H1 (cell line): ENCODE measurements at regions not wholly inside any gene's neighbourhood (a gene's known extent, or its start where the extent isn't known, plus 50 kb on each side); places are given as distances from the start of the nearest gene placed in this dataset.

Experiments used
- CTCF ChIA-PET: fragments of 300-600 bp; sonication (Branson Sonifier 250); formaldehyde crosslinking; loops from one replicate; lab custom pipeline; 2021; ENCODE audit not compliant: partially characterized antibody; lab: Charles Lee
- POLR2A ChIA-PET: fragments of 300-600 bp; sonication (Branson Sonifier 250); formaldehyde crosslinking; loops from one replicate; lab custom pipeline; 2021; ENCODE audit warnings: inconsistent platforms; ENCODE audit not compliant: partially characterized antibody; lab: Charles Lee
- DNase-seq, 2 experiments: peaks; one replicate each; pipeline versions ENCODE4 v3.0.0 to v3.0.0-alpha.2; 2010 to 2022; ENCODE audit warnings: low spot score in 2 of 2, low read depth in 1 of 2, mixed read lengths in 1 of 2
- FAIRE-seq: peaks from 2 replicates; lab custom pipeline; 2011; peaks lifted over from hg19 to GRCh38; lab: Jason Lieb, UNC
- H2AFZ ChIP-seq: 2 replicates; pipeline ENCODE4 v1.8.1; 2012; ENCODE audit warnings: low read length, inconsistent platforms
- H2AK5ac ChIP-seq: 2 replicates; pipeline ENCODE4 v1.6.1; 2013; ENCODE audit warnings: low read depth, low read length
- H2BK120ac ChIP-seq: replicated peaks from 2 replicates; pipeline ENCODE3; 2013; ENCODE audit warnings: low read depth, low read length, inconsistent platforms
- H2BK12ac ChIP-seq: 2 replicates; pipeline ENCODE4 v1.6.1; 2013; ENCODE audit warnings: low read depth, low read length
- H2BK15ac ChIP-seq: 2 replicates; pipeline ENCODE4 v1.6.1; 2013; ENCODE audit warnings: low read length
- H2BK20ac ChIP-seq: 2 replicates; pipeline ENCODE4 v1.6.1; 2013; ENCODE audit warnings: low read length
- H2BK5ac ChIP-seq: 2 replicates; pipeline ENCODE4 v1.6.1; 2013; ENCODE audit warnings: low read depth, low read length
- H3K14ac ChIP-seq: 2 replicates; pipeline ENCODE4 v1.6.1; 2013; ENCODE audit warnings: inconsistent platforms; ENCODE audit not compliant: insufficient read length
- H3K18ac ChIP-seq: 2 replicates; pipeline ENCODE4 v1.6.1; 2013; ENCODE audit warnings: low read length; ENCODE audit errors: extremely low read depth
- H3K23ac ChIP-seq: 2 replicates; pipeline ENCODE4 v1.6.1; 2013; ENCODE audit warnings: inconsistent platforms; ENCODE audit not compliant: insufficient read length
- H3K23me2 ChIP-seq: 2 replicates; pipeline ENCODE4 v1.6.1; 2013; ENCODE audit warnings: low read depth, low read length
- H3K27ac ChIP-seq: 2 replicates; pipeline ENCODE4 v1.6.1; 2011; ENCODE audit warnings: low read depth, low read length, inconsistent platforms
- H3K27me3 ChIP-seq, 4 experiments: replicated peaks in 1 of 4; 1 replicate in 1 of 4; 2 replicates in 3 of 4; pipeline versions ENCODE4 v1.6.1 to v1.8.1; 2011 to 2013; ENCODE audit warnings: low read length in 3 of 4, mild to moderate bottlenecking in 3 of 4, inconsistent platforms in 2 of 4, mixed read lengths in 2 of 4, moderate library complexity in 1 of 4; ENCODE audit not compliant: control insufficient read depth in 3 of 4, insufficient read depth in 3 of 4; ENCODE audit errors: extremely low read depth in 1 of 4
- H3K36me3 ChIP-seq, 4 experiments: 2 replicates each; pipeline versions ENCODE4 v1.6.1 to v1.8.1; 2011 to 2013; ENCODE audit warnings: mild to moderate bottlenecking in 4 of 4, low read length in 3 of 4, moderate library complexity in 2 of 4, control low read depth in 1 of 4, inconsistent platforms in 1 of 4; ENCODE audit not compliant: insufficient read depth in 4 of 4, control insufficient read depth in 2 of 4
- H3K4ac ChIP-seq: replicated peaks from 2 replicates; pipeline ENCODE3; 2013; ENCODE audit warnings: low read length, low read depth, mixed read lengths, inconsistent platforms; ENCODE audit not compliant: insufficient read length
- H3K4me1 ChIP-seq, 4 experiments: replicated peaks in 1 of 4; 1 replicate in 1 of 4; 2 replicates in 3 of 4; pipeline versions ENCODE4 v1.6.1 to v1.8.1; 2011 to 2013; ENCODE audit warnings: low read length in 3 of 4, inconsistent platforms in 2 of 4, mixed read lengths in 1 of 4; ENCODE audit not compliant: insufficient read depth in 4 of 4, control insufficient read depth in 3 of 4
- H3K4me2 ChIP-seq, 2 experiments: 2 replicates each; pipeline versions ENCODE4 v1.6.1 to v1.8.1; 2011 to 2013; ENCODE audit warnings: low read depth in 2 of 2, low read length in 2 of 2, control low read depth in 1 of 2, inconsistent platforms in 1 of 2, mild to moderate bottlenecking in 1 of 2; ENCODE audit not compliant: insufficient read depth in 1 of 2
- H3K4me3 ChIP-seq, 4 experiments: fragments of 200-600, 300-600 bp in 1 of 4; sonication (generic), shearing (Covaris generic), sonication (Bioruptor Twin) in 1 of 4; 2 replicates each; pipeline versions ENCODE4 v1.5.1 to v1.8.1; 2011 to 2016; ENCODE audit warnings: low read length in 4 of 4, low read depth in 3 of 4, control low read depth in 2 of 4, inconsistent platforms in 2 of 4, mild to moderate bottlenecking in 2 of 4, mixed read lengths in 1 of 4, moderate library complexity in 1 of 4; ENCODE audit not compliant: insufficient read depth in 2 of 4; ENCODE audit errors: extremely low read depth in 1 of 4
- H3K56ac ChIP-seq: replicated peaks from 2 replicates; pipeline ENCODE3; 2013; ENCODE audit warnings: low read depth, mild to moderate bottlenecking, mixed read lengths, low read length, inconsistent platforms; ENCODE audit not compliant: insufficient read length
- H3K79me1 ChIP-seq: 2 replicates; pipeline ENCODE4 v1.6.1; 2013; ENCODE audit warnings: low read depth, low read length, control low read depth
- H3K79me2 ChIP-seq, 2 experiments: 2 replicates each; pipeline versions ENCODE4 v1.6.1 to v1.8.1; 2012 to 2013; ENCODE audit warnings: low read length in 2 of 2, mild to moderate bottlenecking in 2 of 2, inconsistent platforms in 1 of 2; ENCODE audit not compliant: insufficient read depth in 2 of 2, control insufficient read depth in 1 of 2
- H3K9ac ChIP-seq, 4 experiments: replicated peaks in 1 of 4; 1 replicate in 1 of 4; 2 replicates in 3 of 4; pipeline versions ENCODE4 v1.6.1 to v1.8.1; 2011 to 2013; ENCODE audit warnings: low read depth in 3 of 4, low read length in 3 of 4, control low read depth in 2 of 4, mild to moderate bottlenecking in 2 of 4, moderate library complexity in 2 of 4, inconsistent platforms in 1 of 4; ENCODE audit errors: extremely low read depth in 1 of 4
- H3K9me3 ChIP-seq, 2 experiments: 2 replicates each; pipeline versions ENCODE4 v1.6.1 to v1.8.1; 2012 to 2013; ENCODE audit warnings: mild to moderate bottlenecking in 2 of 2, moderate library complexity in 2 of 2, control low read depth in 1 of 2, inconsistent platforms in 1 of 2, low read depth in 1 of 2, low read length in 1 of 2, mixed read lengths in 1 of 2; ENCODE audit not compliant: insufficient read depth in 2 of 2
- H4K20me1 ChIP-seq, 2 experiments: replicated peaks in 1 of 2; 2 replicates each; pipeline versions ENCODE3 to v1.8.1; 2011 to 2013; ENCODE audit warnings: inconsistent platforms in 2 of 2, low read length in 2 of 2, mild to moderate bottlenecking in 1 of 2; ENCODE audit not compliant: insufficient read depth in 2 of 2, control insufficient read depth in 1 of 2
- H4K5ac ChIP-seq: 2 replicates; pipeline ENCODE4 v1.6.1; 2013; ENCODE audit warnings: low read length, low read depth, mixed read lengths, inconsistent platforms; ENCODE audit not compliant: insufficient read length
- H4K8ac ChIP-seq: 2 replicates; pipeline ENCODE4 v1.8.0; 2013; ENCODE audit warnings: mild to moderate bottlenecking, moderate library complexity, low read length, inconsistent platforms; ENCODE audit not compliant: insufficient read depth; ENCODE audit errors: extremely low read depth
- H4K91ac ChIP-seq: replicated peaks from 2 replicates; pipeline ENCODE3; 2013; ENCODE audit warnings: low read length, mixed read lengths, inconsistent platforms; ENCODE audit not compliant: insufficient read length
- BACH1 ChIP-seq: IDR thresholded peaks from 2 replicates; pipeline ENCODE4 v1.6.1; 2012; ENCODE audit warnings: low read length, improper control_type of control experiment
- BRCA1 ChIP-seq: IDR thresholded peaks from 2 replicates; pipeline ENCODE4 v1.6.1; 2012; ENCODE audit warnings: low read depth, low read length, improper control_type of control experiment
- EZH2 ChIP-seq: fragments of 200-600 bp; sonication (generic); IDR thresholded peaks from 2 replicates; pipeline ENCODE4 v1.7.1; 2012; ENCODE audit warnings: low read depth, mild to moderate bottlenecking, moderate library complexity, low read length, inconsistent platforms; ENCODE audit not compliant: severe bottlenecking
- GABPA ChIP-seq: IDR thresholded peaks from 2 replicates; pipeline ENCODE4 v1.6.1; 2011; ENCODE audit warnings: mild to moderate bottlenecking, low read length, moderate library complexity, borderline replicate concordance; ENCODE audit not compliant: insufficient read depth
- HDAC2 ChIP-seq, 2 experiments: fragments of 300-600 bp in 1 of 2; sonication (generic) in 1 of 2; IDR thresholded peaks; 2 replicates each; pipeline ENCODE4 v1.6.1; 2011 to 2012; ENCODE audit warnings: low read depth in 2 of 2, low read length in 2 of 2, mild to moderate bottlenecking in 2 of 2, moderate library complexity in 2 of 2, borderline replicate concordance in 1 of 2, inconsistent platforms in 1 of 2
- KDM5A ChIP-seq: fragments of 200-600 bp; IDR thresholded peaks from 2 replicates; pipeline ENCODE4 v1.7.1; 2012; ENCODE audit warnings: mild to moderate bottlenecking, low read length, inconsistent platforms, mixed read lengths
- RFX5 ChIP-seq: IDR thresholded peaks from 2 replicates; pipeline ENCODE4 v1.6.1; 2011; ENCODE audit warnings: low read depth, low read length, improper control_type of control experiment, borderline replicate concordance
- RNF2 ChIP-seq: fragments of 200-900, 300-1000 bp; sonication (generic); IDR thresholded peaks from 2 replicates; pipeline ENCODE4 v1.7.1; 2016; ENCODE audit warnings: borderline replicate concordance, low read depth, mild to moderate bottlenecking, antibody characterized with exemption, low read length; ENCODE audit not compliant: poor library complexity, severe bottlenecking; ENCODE audit errors: missing control alignments
- SAP30 ChIP-seq: fragments of 300-600 bp; sonication (generic); IDR thresholded peaks from 2 replicates; pipeline ENCODE4 v1.7.1; 2012; ENCODE audit warnings: low read length, moderate library complexity, mild to moderate bottlenecking, inconsistent platforms; ENCODE audit not compliant: insufficient read depth, insufficient replicate concordance
- SP4 ChIP-seq: IDR thresholded peaks from 2 replicates; pipeline ENCODE4 v1.6.1; 2012; ENCODE audit warnings: low read length, inconsistent platforms
- TAF7 ChIP-seq: optimal IDR thresholded peaks from 2 replicates; pipeline ENCODE3; 2011; ENCODE audit warnings: low read depth, mild to moderate bottlenecking, inconsistent platforms, low read length, moderate library complexity, borderline replicate concordance
- WGBS, 2 experiments: shearing (Covaris generic) in 1 of 2; methylation state at CpG; one replicate each; pipeline versions ENCODE4 v1.1.6 to v1.1.7; 2013 to 2015; ENCODE audit warnings: low lambda C conversion rate in 2 of 2, mixed read lengths in 2 of 2, inconsistent platforms in 1 of 2, low coverage in 1 of 2, missing lambda C conversion rate in 1 of 2; ENCODE audit not compliant: insufficient replicate concordance in 2 of 2, insufficient coverage in 1 of 2, insufficient read length in 1 of 2; ENCODE audit errors: extremely low coverage in 1 of 2, missing lambda C conversion rate in 1 of 2; 5-methylcytosine and 5-hydroxymethylcytosine counted together
- TF ChIP-seq, protein P1 (sequence below): IDR thresholded peaks from 2 replicates; pipeline ENCODE4 v1.6.1; 2012; ENCODE audit warnings: inconsistent platforms

DNA sequence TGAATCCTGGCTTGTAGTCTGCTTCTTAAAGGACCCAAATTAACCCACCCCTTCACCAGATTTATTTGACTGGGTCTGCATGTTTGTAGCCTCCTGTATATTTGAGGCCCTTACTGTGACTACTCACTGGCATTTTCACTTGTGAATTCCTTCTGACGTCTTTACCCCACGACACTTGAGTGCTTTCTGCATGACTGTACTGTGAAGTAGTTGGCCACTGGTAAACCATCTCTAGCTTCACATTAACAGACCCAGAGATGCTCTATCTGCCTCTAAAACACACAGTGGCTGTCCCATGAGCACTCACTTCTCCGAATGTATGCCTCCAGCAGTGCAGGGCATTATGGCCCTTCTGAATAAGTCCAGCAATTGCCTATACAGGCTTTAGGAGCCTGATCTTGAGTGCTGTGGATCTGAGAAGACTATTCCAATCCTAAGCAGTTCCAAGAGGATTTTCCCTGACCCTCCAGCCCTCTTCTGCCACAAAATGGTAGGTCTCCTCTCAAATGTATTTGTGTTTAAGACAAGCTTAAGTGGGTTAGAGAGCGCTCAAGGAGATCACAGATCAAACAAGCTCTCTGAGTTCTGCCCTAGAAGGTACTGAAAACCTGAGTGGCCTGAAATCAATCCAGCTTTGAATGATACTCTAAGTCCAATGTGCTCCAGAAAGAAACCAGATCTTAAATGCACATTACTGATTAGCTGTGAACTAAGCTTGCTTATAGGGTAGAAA, 534.7 kb downstream of the RPS29 start:
- ChIA-PET POLR2A (no interaction called here), CTCF (interaction anchor here (1.7 kb wide), 1 partner anchor 9 kb away, joined by 5 read pairs; no protein-coding TSS in a partner anchor)
- no peaks in the 10 kb centered on the region for H4K20me1 ChIP-seq
- no peak overlapping the region for H2BK120ac ChIP-seq
- no peak overlapping the region for H3K18ac ChIP-seq
- H3K14ac ChIP-seq, result no peak overlapping the region
- no peak overlapping the region for H4K8ac ChIP-seq
- no peaks in the 10 kb centered on the region for H3K9me3 ChIP-seq
- H3K4me3 ChIP-seq, result no peak overlapping the region
- H3K27ac ChIP-seq, result no peak overlapping the region
- H3K23me2 ChIP-seq, result no peaks in the 10 kb centered on the region
- no peaks in the 10 kb centered on the region for H3K27me3 ChIP-seq
- H2AFZ ChIP-seq, result no peak overlapping the region
- H3K79me2 ChIP-seq, result no peaks in the 10 kb centered on the region
- H3K56ac ChIP-seq, result no peak overlapping the region
- H2AK5ac ChIP-seq, result no peak overlapping the region
- no peak overlapping the region for H3K9ac ChIP-seq
- no peaks in the 10 kb centered on the region for H3K79me1 ChIP-seq
- TF ChIP-seq GABPA (no peak), RFX5 (no peak), EZH2 (no peak), KDM5A (no peak), SAP30 (no peak), HDAC2 (IDR thresholded peaks at IDR 0.05; ENCODE audit: borderline replicate concordance in 1 of 2, low read depth in 2 of 2, low read length in 2 of 2) (no peak), SP4 (no peak), BACH1 (no peak), BRCA1 (no peak), TAF7 (no peak), RNF2 (no peak)
- TF ChIP-seq, protein P1, sequence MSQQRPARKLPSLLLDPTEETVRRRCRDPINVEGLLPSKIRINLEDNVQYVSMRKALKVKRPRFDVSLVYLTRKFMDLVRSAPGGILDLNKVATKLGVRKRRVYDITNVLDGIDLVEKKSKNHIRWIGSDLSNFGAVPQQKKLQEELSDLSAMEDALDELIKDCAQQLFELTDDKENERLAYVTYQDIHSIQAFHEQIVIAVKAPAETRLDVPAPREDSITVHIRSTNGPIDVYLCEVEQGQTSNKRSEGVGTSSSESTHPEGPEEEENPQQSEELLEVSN, result no peak
- no peak for FAIRE-seq
- no peak overlapping the region for H4K91ac ChIP-seq
- H3K36me3 ChIP-seq, result no peaks in the 10 kb centered on the region
- no peaks in the 10 kb centered on the region for H3K4me1 ChIP-seq
- H2BK15ac ChIP-seq, result no peak overlapping the region
- H3K23ac ChIP-seq, result no peak overlapping the region
- H2BK12ac ChIP-seq, result no peak overlapping the region
- H4K5ac ChIP-seq, result no peak overlapping the region
- WGBS, 2 experiments, result 69% methylated on average over 4 of the region's 4 CpGs; no CpG with 5 or more reads in 1 of the 2 experiments
- H3K4ac ChIP-seq, result no peak overlapping the region
- no peak for DNase-seq
- H2BK5ac ChIP-seq, result no peak overlapping the region
- H3K4me2 ChIP-seq, result no peak overlapping the region
- H2BK20ac ChIP-seq, result no peak overlapping the region
